GM12878 (cell line): ENCODE measurements at regions not wholly inside any gene's neighbourhood (a gene's known extent, or its start where the extent isn't known, plus 50 kb on each side); places are given as distances from the start of the nearest gene placed in this dataset.

Experiments
- ATAC-seq: fragments of 200-7000 bp; cut with Tn5 transposase; 3 replicates; pipeline ENCODE4 v1.9.1; 2020; ENCODE audit warnings: mild to moderate bottlenecking, moderate library complexity
- BruUV-seq: library from RNA; stranded (reverse); fragments of 400-500 nt; replicated peaks from 2 replicates; lab custom pipeline; 2021; lab: Mats Ljungman, UMichigan
- CTCF ChIA-PET: fragments of 300-600 bp; sonication (Branson Sonifier 250); formaldehyde crosslinking; extraction: SDS; loops from one replicate; lab custom pipeline; 2021; ENCODE audit warnings: inconsistent platforms; lab: Yijun Ruan, JAX
- POLR2A ChIA-PET: fragments of 350-600 bp; formaldehyde crosslinking; extraction: SDS; loops from one replicate; lab custom pipeline; 2021; ENCODE audit warnings: inconsistent platforms; lab: Charles Lee
- RAD21 ChIA-PET: fragments of 300-600 bp; sonication (Branson Sonifier 250); formaldehyde crosslinking; loops from one replicate; lab custom pipeline; 2023; ENCODE audit warnings: antibody characterized with exemption; ENCODE audit not compliant: unreplicated experiment; lab: Charles Lee
- SMC1A ChIA-PET: fragments of 300-600 bp; sonication (Branson Sonifier 250); formaldehyde crosslinking; loops from one replicate; lab custom pipeline; 2023; ENCODE audit not compliant: unreplicated experiment, uncharacterized antibody; lab: Charles Lee
- DNase-seq: peaks from one replicate; pipeline ENCODE4 v3.0.0-alpha.2; 2011; ENCODE audit warnings: low read depth, low spot score
- FAIRE-seq: peaks from 3 replicates; lab custom pipeline; 2011; peaks lifted over from hg19 to GRCh38; lab: Jason Lieb, UNC
- H2AFZ ChIP-seq: 2 replicates; pipeline ENCODE4 v1.6.0; 2011; ENCODE audit warnings: low read depth, low read length, control low read depth; ENCODE audit not compliant: control insufficient read depth
- H3K27ac ChIP-seq: 2 replicates; pipeline ENCODE4 v1.5.1; 2011; ENCODE audit warnings: control low read depth; ENCODE audit not compliant: control insufficient read depth, insufficient read depth
- H3K27me3 ChIP-seq, 2 experiments: replicated peaks in 1 of 2; 2 replicates each; pipeline versions ENCODE4 v1.6.0 to v1.6.1; 2011; ENCODE audit warnings: low read length in 1 of 2; ENCODE audit not compliant: control insufficient read depth in 2 of 2, insufficient read depth in 2 of 2
- H3K36me3 ChIP-seq, 2 experiments: 2 replicates each; pipeline ENCODE4 v1.5.1; 2011; ENCODE audit warnings: low read length in 1 of 2; ENCODE audit not compliant: control insufficient read depth in 2 of 2, insufficient read depth in 2 of 2
- H3K4me1 ChIP-seq: 2 replicates; pipeline ENCODE4 v1.6.1; 2011; ENCODE audit warnings: mild to moderate bottlenecking, low read length, moderate library complexity, mixed read lengths; ENCODE audit not compliant: control insufficient read depth, insufficient read depth
- H3K4me2 ChIP-seq: 2 replicates; pipeline ENCODE4 v1.6.0; 2011; ENCODE audit warnings: control low read depth; ENCODE audit not compliant: control insufficient read depth, insufficient read depth
- H3K4me3 ChIP-seq: fragments of 200-600 bp; sonication (generic); 2 replicates; pipeline ENCODE4 v1.5.1; 2016
- H3K79me2 ChIP-seq: 2 replicates; pipeline ENCODE4 v1.6.0; 2011; ENCODE audit warnings: low read length; ENCODE audit not compliant: control insufficient read depth, insufficient read depth
- H3K9ac ChIP-seq: 2 replicates; pipeline ENCODE4 v1.8.0; 2011; ENCODE audit warnings: low read length, control low read depth, mixed read lengths; ENCODE audit not compliant: control insufficient read depth, insufficient read depth
- H3K9me3 ChIP-seq: replicated peaks from 3 replicates; pipeline ENCODE4 v1.5.1; 2011; ENCODE audit warnings: mild to moderate bottlenecking, low read length; ENCODE audit not compliant: control insufficient read depth, insufficient read depth
- H4K20me1 ChIP-seq: 2 replicates; pipeline ENCODE4 v1.6.0; 2011; ENCODE audit not compliant: control insufficient read depth, insufficient read depth
- CBFB ChIP-seq: IDR thresholded peaks from 2 replicates; pipeline ENCODE4 v1.6.1; 2016; ENCODE audit warnings: antibody characterized with exemption, low read depth
- CBX5 ChIP-seq: sonication (generic); IDR thresholded peaks from 2 replicates; pipeline ENCODE4 v1.6.1; 2016; ENCODE audit warnings: low read depth, moderate library complexity, mild to moderate bottlenecking, inconsistent platforms
- CEBPB ChIP-seq, 2 experiments: fragments of 150-350 bp in 1 of 2; IDR thresholded peaks; 2 replicates each; pipeline ENCODE4 v1.6.1; 2012 to 2014; ENCODE audit warnings: low read depth in 2 of 2, low read length in 2 of 2, borderline replicate concordance in 1 of 2, inconsistent platforms in 1 of 2
- CHD1 ChIP-seq: IDR thresholded peaks from 2 replicates; pipeline ENCODE4 v1.6.1; 2012; ENCODE audit warnings: low read depth, low read length, improper control_type of control experiment
- CREM ChIP-seq: IDR thresholded peaks from 2 replicates; pipeline ENCODE4 v1.6.1; 2014; ENCODE audit warnings: antibody characterized with exemption, low read depth
- KAT2A ChIP-seq: conservative IDR thresholded peaks from 2 replicates; pipeline ENCODE4 v1.6.1; 2011; ENCODE audit warnings: low read depth, low read length; ENCODE audit not compliant: control insufficient read depth
- MEF2A ChIP-seq: IDR thresholded peaks from 2 replicates; pipeline ENCODE4 v1.6.1; 2011; ENCODE audit warnings: low read depth, mild to moderate bottlenecking, low read length, moderate library complexity; ENCODE audit not compliant: insufficient read depth
- PML ChIP-seq: IDR thresholded peaks from 2 replicates; pipeline ENCODE4 v1.6.1; 2012; ENCODE audit warnings: low read length, inconsistent platforms
- RB1 ChIP-seq: fragments of 450-650 bp; formaldehyde crosslinking; IDR thresholded peaks from 2 replicates; pipeline ENCODE4 v1.6.1; 2017; ENCODE audit warnings: mild to moderate bottlenecking, borderline replicate concordance
- RCOR1 ChIP-seq: conservative IDR thresholded peaks from 2 replicates; pipeline ENCODE4 v1.6.1; 2012; ENCODE audit warnings: low read depth, low read length, improper control_type of control experiment
- ZNF24 ChIP-seq: fragments of 450-650 bp; IDR thresholded peaks from 2 replicates; pipeline ENCODE4 v1.6.1; 2017; ENCODE audit warnings: antibody characterized with exemption, mild to moderate bottlenecking
- WGBS: methylation state at CpG from one replicate; pipeline ENCODE4 v1.1.6; 2016; ENCODE audit warnings: low lambda C conversion rate; ENCODE audit not compliant: insufficient replicate concordance, insufficient coverage; ENCODE audit errors: missing lambda C conversion rate; 5-methylcytosine and 5-hydroxymethylcytosine counted together
- in situ Hi-C: fragments of 300-500 bp; cut with MboI; formaldehyde crosslinking; loops from 9 replicates; pipeline ENCODE4 v1.14.3; 2018; ENCODE audit warnings: mixed read lengths
- intact Hi-C: fragments of 100-400 bp; cut with micrococcal nuclease; formaldehyde crosslinking; loops from one replicate; pipeline ENCODE4 v1.14.2; 2022; ENCODE audit not compliant: unreplicated experiment
- TF ChIP-seq, protein P1 (sequence below): IDR thresholded peaks from 2 replicates; pipeline ENCODE4 v1.6.1; 2012; ENCODE audit warnings: mild to moderate bottlenecking, low read depth, low read length
- TF ChIP-seq, protein P2 (sequence below), 3 experiments: IDR thresholded peaks in 2 of 3; conservative IDR thresholded peaks in 1 of 3; 2 replicates each; pipeline ENCODE4 v1.5.1; 2011; ENCODE audit warnings: low read depth in 3 of 3, low read length in 3 of 3, mild to moderate bottlenecking in 3 of 3, control low read depth in 2 of 3, moderate library complexity in 2 of 3, inconsistent platforms in 1 of 3, mixed read lengths in 1 of 3; ENCODE audit not compliant: control insufficient read depth in 2 of 3, insufficient read depth in 1 of 3; ENCODE audit errors: extremely low read depth in 1 of 3
- TF ChIP-seq, protein P3 (sequence below): fragments of 450-650 bp; IDR thresholded peaks from 2 replicates; pipeline ENCODE4 v1.6.1; 2017; ENCODE audit warnings: low read depth, mild to moderate bottlenecking, moderate library complexity

DNA sequence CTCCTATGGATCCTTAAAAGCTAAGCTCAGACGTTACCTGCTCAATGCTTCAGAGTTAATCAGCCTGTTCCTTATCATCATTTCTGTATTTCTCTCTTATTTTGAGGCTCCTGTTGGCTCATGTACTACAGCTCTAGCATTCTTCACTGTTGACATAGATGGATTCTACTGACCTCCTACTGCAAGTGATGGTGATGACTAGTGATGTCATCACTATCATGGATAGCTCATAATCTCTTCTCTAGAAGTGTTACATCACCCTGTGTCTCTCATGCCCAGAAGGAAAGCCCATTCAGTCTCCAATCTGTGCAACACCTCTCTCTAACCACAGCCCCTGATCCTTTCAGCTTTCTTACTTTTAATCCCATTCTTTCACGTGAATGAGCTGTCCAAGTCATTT lies 168.2 kb upstream of the DPT start:
- SMC1A ChIA-PET, result interaction anchor here (0.6 to 1.5 kb wide), 3 partner anchors 120 to 260 kb away, joined by 3 to 5 read pairs (median 3); no protein-coding TSS in a partner anchor
- no peaks in the 10 kb centered on the region for H3K36me3 ChIP-seq
- in situ Hi-C loops, result no loop called here

More for the DNA sequence above, 168.2 kb upstream of the DPT start:
- no peaks in the 10 kb centered on the region for H3K4me1 ChIP-seq
- ChIA-PET RAD21 (interaction anchor here (1.3 to 1.8 kb wide), 3 partner anchors 10 to 212 kb away, joined by 3 to 5 read pairs (median 4); no protein-coding TSS in a partner anchor), CTCF (interaction anchor here (0.6 to 1.0 kb wide), 2 partner anchors 27 to 32 kb away, joined by 3 read pairs; no protein-coding TSS in a partner anchor), POLR2A (no interaction called here)
- no TSS peak for BruUV-seq
- no peak overlapping the region for H3K9ac ChIP-seq
- no peak for TF ChIP-seq PML
- no peak for TF ChIP-seq CREM
- no peak for TF ChIP-seq CBFB
- TF ChIP-seq KAT2A, result no peak
- TF ChIP-seq, protein P1, sequence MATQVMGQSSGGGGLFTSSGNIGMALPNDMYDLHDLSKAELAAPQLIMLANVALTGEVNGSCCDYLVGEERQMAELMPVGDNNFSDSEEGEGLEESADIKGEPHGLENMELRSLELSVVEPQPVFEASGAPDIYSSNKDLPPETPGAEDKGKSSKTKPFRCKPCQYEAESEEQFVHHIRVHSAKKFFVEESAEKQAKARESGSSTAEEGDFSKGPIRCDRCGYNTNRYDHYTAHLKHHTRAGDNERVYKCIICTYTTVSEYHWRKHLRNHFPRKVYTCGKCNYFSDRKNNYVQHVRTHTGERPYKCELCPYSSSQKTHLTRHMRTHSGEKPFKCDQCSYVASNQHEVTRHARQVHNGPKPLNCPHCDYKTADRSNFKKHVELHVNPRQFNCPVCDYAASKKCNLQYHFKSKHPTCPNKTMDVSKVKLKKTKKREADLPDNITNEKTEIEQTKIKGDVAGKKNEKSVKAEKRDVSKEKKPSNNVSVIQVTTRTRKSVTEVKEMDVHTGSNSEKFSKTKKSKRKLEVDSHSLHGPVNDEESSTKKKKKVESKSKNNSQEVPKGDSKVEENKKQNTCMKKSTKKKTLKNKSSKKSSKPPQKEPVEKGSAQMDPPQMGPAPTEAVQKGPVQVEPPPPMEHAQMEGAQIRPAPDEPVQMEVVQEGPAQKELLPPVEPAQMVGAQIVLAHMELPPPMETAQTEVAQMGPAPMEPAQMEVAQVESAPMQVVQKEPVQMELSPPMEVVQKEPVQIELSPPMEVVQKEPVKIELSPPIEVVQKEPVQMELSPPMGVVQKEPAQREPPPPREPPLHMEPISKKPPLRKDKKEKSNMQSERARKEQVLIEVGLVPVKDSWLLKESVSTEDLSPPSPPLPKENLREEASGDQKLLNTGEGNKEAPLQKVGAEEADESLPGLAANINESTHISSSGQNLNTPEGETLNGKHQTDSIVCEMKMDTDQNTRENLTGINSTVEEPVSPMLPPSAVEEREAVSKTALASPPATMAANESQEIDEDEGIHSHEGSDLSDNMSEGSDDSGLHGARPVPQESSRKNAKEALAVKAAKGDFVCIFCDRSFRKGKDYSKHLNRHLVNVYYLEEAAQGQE, result no peak
- TF ChIP-seq CHD1, result no peak
- TF ChIP-seq, protein P2, sequence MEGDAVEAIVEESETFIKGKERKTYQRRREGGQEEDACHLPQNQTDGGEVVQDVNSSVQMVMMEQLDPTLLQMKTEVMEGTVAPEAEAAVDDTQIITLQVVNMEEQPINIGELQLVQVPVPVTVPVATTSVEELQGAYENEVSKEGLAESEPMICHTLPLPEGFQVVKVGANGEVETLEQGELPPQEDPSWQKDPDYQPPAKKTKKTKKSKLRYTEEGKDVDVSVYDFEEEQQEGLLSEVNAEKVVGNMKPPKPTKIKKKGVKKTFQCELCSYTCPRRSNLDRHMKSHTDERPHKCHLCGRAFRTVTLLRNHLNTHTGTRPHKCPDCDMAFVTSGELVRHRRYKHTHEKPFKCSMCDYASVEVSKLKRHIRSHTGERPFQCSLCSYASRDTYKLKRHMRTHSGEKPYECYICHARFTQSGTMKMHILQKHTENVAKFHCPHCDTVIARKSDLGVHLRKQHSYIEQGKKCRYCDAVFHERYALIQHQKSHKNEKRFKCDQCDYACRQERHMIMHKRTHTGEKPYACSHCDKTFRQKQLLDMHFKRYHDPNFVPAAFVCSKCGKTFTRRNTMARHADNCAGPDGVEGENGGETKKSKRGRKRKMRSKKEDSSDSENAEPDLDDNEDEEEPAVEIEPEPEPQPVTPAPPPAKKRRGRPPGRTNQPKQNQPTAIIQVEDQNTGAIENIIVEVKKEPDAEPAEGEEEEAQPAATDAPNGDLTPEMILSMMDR (IDR thresholded peaks at IDR 0.05 in 2 of 3, conservative IDR thresholded peaks at IDR 0.05 in 1 of 3; ENCODE audit: control insufficient read depth in 2 of 3, extremely low read depth in 1 of 3, insufficient read depth in 1 of 3, low read depth in 3 of 3, low read length in 3 of 3), result no peak
- TF ChIP-seq RCOR1, result no peak
- TF ChIP-seq, protein P3, sequence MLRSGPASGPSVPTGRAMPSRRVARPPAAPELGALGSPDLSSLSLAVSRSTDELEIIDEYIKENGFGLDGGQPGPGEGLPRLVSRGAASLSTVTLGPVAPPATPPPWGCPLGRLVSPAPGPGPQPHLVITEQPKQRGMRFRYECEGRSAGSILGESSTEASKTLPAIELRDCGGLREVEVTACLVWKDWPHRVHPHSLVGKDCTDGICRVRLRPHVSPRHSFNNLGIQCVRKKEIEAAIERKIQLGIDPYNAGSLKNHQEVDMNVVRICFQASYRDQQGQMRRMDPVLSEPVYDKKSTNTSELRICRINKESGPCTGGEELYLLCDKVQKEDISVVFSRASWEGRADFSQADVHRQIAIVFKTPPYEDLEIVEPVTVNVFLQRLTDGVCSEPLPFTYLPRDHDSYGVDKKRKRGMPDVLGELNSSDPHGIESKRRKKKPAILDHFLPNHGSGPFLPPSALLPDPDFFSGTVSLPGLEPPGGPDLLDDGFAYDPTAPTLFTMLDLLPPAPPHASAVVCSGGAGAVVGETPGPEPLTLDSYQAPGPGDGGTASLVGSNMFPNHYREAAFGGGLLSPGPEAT, result no peak
- no peak for TF ChIP-seq ZNF24
- no peak for TF ChIP-seq RB1
- TF ChIP-seq CEBPB (IDR thresholded peaks at IDR 0.05; ENCODE audit: borderline replicate concordance in 1 of 2, low read depth in 2 of 2, low read length in 2 of 2), result no peak
- TF ChIP-seq CBX5, result no peak
- TF ChIP-seq MEF2A, result no peak
- H2AFZ ChIP-seq, result no peak overlapping the region
- DNase-seq (no peak), ATAC-seq (no peak), FAIRE-seq (no peak)
- H3K27ac ChIP-seq, result no peak overlapping the region
- WGBS, result 10% methylated on average over 2 of the region's 2 CpGs
- H3K4me2 ChIP-seq, result no peak overlapping the region
- no peak overlapping the region for H3K4me3 ChIP-seq
- no peaks in the 10 kb centered on the region for H3K79me2 ChIP-seq
- no peaks in the 10 kb centered on the region for H4K20me1 ChIP-seq
- H3K9me3 ChIP-seq, result no peaks in the 10 kb centered on the region
- H3K27me3 ChIP-seq, result no peaks in the 10 kb centered on the region
- intact Hi-C loops, result no loop called here
